Pancreas (tissue), 10 donors: ENCODE measurements at regions not wholly inside any gene's neighbourhood (a gene's known extent, or its start where the extent isn't known, plus 50 kb on each side); places are given as distances from the start of the nearest gene placed in this dataset.

Experiments used
- ATAC-seq, 4 donors: fragments of 200-7000 bp; cut with Tn5 transposase; one replicate each; pipeline versions ENCODE4 v1.8.0 to v1.9.1; 2020; ENCODE audit warnings: mild to moderate bottlenecking in 4 of 4, moderate library complexity in 4 of 4
- DNase-seq, 6 donors: peaks; one replicate each; pipeline ENCODE4 v3.0.0-alpha.2; 2020
- FAIRE-seq: peaks from 2 replicates; lab custom pipeline; 2012; peaks lifted over from hg19 to GRCh38; lab: Jason Lieb, UNC
- H3K27ac ChIP-seq, 4 donors: fragments of 200-600 bp; sonication (generic); 1 replicate in 3 of 4; 2 replicates in 1 of 4; pipeline versions ENCODE4 v1.5.0 to v1.8.0; 2020
- H3K27me3 ChIP-seq, 4 donors: fragments of 200-600 bp; one replicate each; pipeline ENCODE4 v1.8.0; 2021
- H3K36me3 ChIP-seq, 3 donors: fragments of 200-600 bp; sonication (generic) in 1 of 3; one replicate each; pipeline versions ENCODE4 v1.5.0 to v1.8.0; 2020 to 2021
- H3K4me1 ChIP-seq, 3 donors: fragments of 200-600 bp; one replicate each; pipeline ENCODE4 v1.8.0; 2021
- H3K4me3 ChIP-seq, 4 donors: fragments of 200-600 bp; sonication (generic) in 2 of 4; one replicate each; pipeline versions ENCODE4 v1.5.0 to v1.8.0; 2020 to 2021
- H3K9me3 ChIP-seq, 4 donors: fragments of 200-600 bp; one replicate each; pipeline ENCODE4 v1.8.0; 2021
- CTCF ChIP-seq, 4 donors: fragments of 200-600 bp; sonication (generic) in 3 of 4; IDR thresholded peaks; one replicate each; pipeline versions ENCODE4 v1.5.0 to v1.8.0; 2021; ENCODE audit warnings: antibody characterized with exemption in 4 of 4
- WGBS, 2 donors: extraction: QIAGEN DNeasy Blood & Tissue Kit; methylation state at CpG; one replicate each; pipeline ENCODE4 v1.1.7; 2013; 5-methylcytosine and 5-hydroxymethylcytosine counted together
- intact Hi-C, 3 donors: fragments of 100-400 bp; cut with DNase I; formaldehyde crosslinking; loops; one replicate each; pipeline versions ENCODE4 v1.11.1 to v1.14.2; 2022
- donor health status: healthy with polysubstance abuse.
- donor health status: DM: no; HTN: no; CAD: no; lungs with moderate emphysema.
- donor health status: DM: no; HTN: no; CAD: no.
- donor health status: control.
- donor health status: control.
- donor health status: Bipolar disorder and iron deficiency.
- donor health status: DM: yes; HTN: yes; CAD: no.
- donor health status: DM: no; HTN: no; CAD: no.
- donor health status: DM: no; HTN: no; CAD: no.
- donor health status: DM: yes; HTN: yes; CAD: no.

DNA sequence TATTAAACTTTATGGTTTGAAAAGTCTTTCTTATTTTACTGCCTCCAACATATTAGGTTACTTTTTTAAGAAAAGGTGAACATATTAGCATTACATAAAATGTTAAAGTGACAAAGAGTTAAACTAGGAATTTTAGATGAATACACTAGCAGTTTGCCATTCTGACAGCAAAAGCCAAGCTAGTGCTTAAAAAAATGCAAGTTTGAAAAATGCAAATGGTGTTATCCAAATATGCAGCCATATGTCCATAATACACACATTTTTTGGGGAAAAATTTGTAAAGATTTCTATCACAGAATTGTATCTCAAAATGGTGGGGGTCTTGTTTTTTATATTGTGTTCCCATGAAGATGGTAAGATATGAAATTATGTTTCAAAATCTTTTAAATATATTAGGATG lies 466.1 kb downstream of the FOXG1 start:
- DNase-seq, result no peak
- intact Hi-C loops, result no loop called here

DNA sequence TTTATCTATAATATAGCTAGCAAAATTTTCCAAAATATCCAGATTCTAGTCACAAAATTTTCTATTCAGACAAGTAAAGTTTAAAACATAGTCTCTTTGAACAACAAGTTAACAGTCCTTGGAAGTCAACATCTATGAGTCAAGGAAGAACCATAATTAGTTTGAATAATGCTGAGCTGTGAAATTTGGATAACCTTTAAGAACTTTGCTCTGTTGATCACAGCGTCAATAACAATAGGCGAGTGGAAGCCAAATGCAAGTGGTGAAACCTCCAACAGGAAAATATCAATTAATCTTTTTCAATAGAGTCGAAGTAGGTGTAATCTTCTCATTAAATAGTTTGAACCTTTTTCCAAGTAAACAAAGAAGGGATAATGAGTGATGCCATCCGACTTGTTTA lies 466.6 kb downstream of the FOXG1 start:
- 15 to 19% methylated on average over 4 of the region's 4 CpGs for WGBS, 2 donors
- no peak for FAIRE-seq
- intact Hi-C loops, result no loop called here

More for the DNA sequence above, 466.1 kb downstream of the FOXG1 start:
- Histone ChIP-seq H3K4me1 (no peaks in the 10 kb centered on the region), H3K9me3 (no peaks in the 10 kb centered on the region), H3K4me3 (no peak overlapping the region), H3K36me3 (no peaks in the 10 kb centered on the region), H3K27ac (no peak overlapping the region), H3K27me3 (peaks cover 0 to 3% (median 1%) of the 10 kb centered on the region in 4 donors)
- FAIRE-seq (no peak), ATAC-seq (no peak)
- TF ChIP-seq CTCF (IDR thresholded peaks at IDR 0.05), result no peak

DNA sequence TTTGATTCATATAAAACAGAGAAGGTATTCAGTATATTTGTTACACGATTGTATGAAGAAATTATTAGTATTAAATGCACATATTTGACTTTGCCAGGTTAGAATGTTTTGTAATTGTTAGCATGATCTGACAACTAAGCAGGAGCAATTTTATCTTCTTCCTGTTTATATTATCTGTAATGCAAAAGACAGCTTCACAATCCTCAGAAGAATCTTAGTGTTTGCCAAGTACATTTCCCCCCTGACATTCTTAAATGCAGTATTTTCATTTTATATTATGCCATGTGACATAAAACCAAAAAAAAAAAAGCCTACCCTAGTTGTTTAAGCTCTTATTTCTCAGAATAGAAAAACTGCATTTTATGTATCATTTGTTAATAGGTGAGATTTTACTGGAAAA lies 469.4 kb downstream of the FOXG1 start:
- 44 to 52% methylated on average over 1 of the region's 1 CpG for WGBS, 2 donors
- intact Hi-C loops, result no loop called here
- Histone ChIP-seq H3K27me3 (peaks cover 0 to 3% (median 1%) of the 10 kb centered on the region in 4 donors), H3K36me3 (no peaks in the 10 kb centered on the region), H3K27ac (no peak overlapping the region), H3K4me3 (no peak overlapping the region), H3K9me3 (no peaks in the 10 kb centered on the region), H3K4me1 (no peaks in the 10 kb centered on the region)
- DNase-seq (no peak), FAIRE-seq (no peak), ATAC-seq (no peak)
- no peak for TF ChIP-seq CTCF (IDR thresholded peaks at IDR 0.05)

More for the DNA sequence above, 466.6 kb downstream of the FOXG1 start:
- no peak for TF ChIP-seq CTCF (IDR thresholded peaks at IDR 0.05)
- Histone ChIP-seq H3K4me3 (no peak overlapping the region), H3K36me3 (no peaks in the 10 kb centered on the region), H3K4me1 (no peaks in the 10 kb centered on the region), H3K9me3 (no peaks in the 10 kb centered on the region), H3K27ac (no peak overlapping the region), H3K27me3 (peaks cover 0 to 3% (median 1%) of the 10 kb centered on the region in 4 donors)
- DNase-seq, result no peak
- ATAC-seq, result no peak

GRCh38 chr14:29236401-29236800 lies 469.8 kb downstream of the FOXG1 start:
- FAIRE-seq, result no peak
- H3K4me1 ChIP-seq, result no peaks in the 10 kb centered on the region
- no peak overlapping the region for H3K4me3 ChIP-seq
- no peak overlapping the region for H3K27ac ChIP-seq
- TF ChIP-seq CTCF (IDR thresholded peaks at IDR 0.05), result no peak
- DNase-seq, result no peak
- intact Hi-C loops, result no loop called here
- no peak for ATAC-seq
- no peaks in the 10 kb centered on the region for H3K9me3 ChIP-seq
- peaks cover 0 to 3% (median 1%) of the 10 kb centered on the region in 4 donors for H3K27me3 ChIP-seq
- H3K36me3 ChIP-seq, result no peaks in the 10 kb centered on the region

- intact Hi-C loops, result no loop called here
- Histone ChIP-seq H3K4me1 (no peaks in the 10 kb centered on the region), H3K9me3 (no peaks in the 10 kb centered on the region), H3K27me3 (peaks cover 0 to 3% (median 1%) of the 10 kb centered on the region in 4 donors), H3K36me3 (no peaks in the 10 kb centered on the region), H3K4me3 (no peak overlapping the region), H3K27ac (no peak overlapping the region)
- DNase-seq (no peak), ATAC-seq (no peak), FAIRE-seq (no peak)
- TF ChIP-seq CTCF (IDR thresholded peaks at IDR 0.05), result no peak
- 49 to 54% methylated on average over 2 of the region's 2 CpGs for WGBS, 2 donors
Observed at GRCh38 chr14:29236848-29237247, 470.3 kb downstream of the FOXG1 start.
